Natural killer cell (primary cell): ENCODE measurements at regions not wholly inside any gene's neighbourhood (a gene's known extent, or its start where the extent isn't known, plus 50 kb on each side); places are given as distances from the start of the nearest gene placed in this dataset.
"Not testable (repeated sequence)": the region's sequence is repeated elsewhere in the genome, so short reads cannot be mapped to it uniquely, and the experiment has no call there.

Source experiments
- ATAC-seq, 3 donors: fragments of 150-1000 bp in 2 of 3; fragments of 200-7000 bp in 1 of 3; cut with Tn5 transposase; 1 replicate in 1 of 3; 2 replicates in 2 of 3; pipeline ENCODE4 v1.10.0; 2021; ENCODE audit warnings: mild to moderate bottlenecking in 2 of 3, moderate library complexity in 2 of 3
- DNase-seq, 2 donors: peaks; one replicate each; pipeline versions ENCODE4 v3.0.0 to v3.0.0-alpha.2; 2013 to 2021; ENCODE audit warnings: mixed read lengths in 1 of 2
- H3K27ac ChIP-seq: one replicate; pipeline ENCODE4 v1.5.1; 2013; ENCODE audit warnings: mild to moderate bottlenecking, low read length
- H3K27me3 ChIP-seq: one replicate; pipeline ENCODE4 v1.6.1; 2013; ENCODE audit warnings: low read length; ENCODE audit not compliant: control insufficient read depth, insufficient read depth
- H3K36me3 ChIP-seq: one replicate; pipeline ENCODE4 v1.6.1; 2013; ENCODE audit warnings: low read length; ENCODE audit not compliant: control insufficient read depth, insufficient read depth
- H3K4me1 ChIP-seq: one replicate; pipeline ENCODE4 v1.6.1; 2013; ENCODE audit warnings: low read length; ENCODE audit not compliant: control insufficient read depth, insufficient read depth
- H3K4me3 ChIP-seq: one replicate; pipeline ENCODE4 v1.5.1; 2013; ENCODE audit warnings: low read length
- H3K9me3 ChIP-seq: one replicate; pipeline ENCODE4 v1.6.1; 2013; ENCODE audit warnings: low read length; ENCODE audit not compliant: control insufficient read depth, insufficient read depth
- H3K27ac Mint-ChIP-seq, 2 donors: one replicate each; pipeline ENCODE4 v1.8.0; 2022; ENCODE audit warnings: mild to moderate bottlenecking in 2 of 2, mixed read lengths in 2 of 2, moderate library complexity in 1 of 2
- H3K27me3 Mint-ChIP-seq, 2 donors: one replicate each; pipeline ENCODE4 v1.8.0; 2022; ENCODE audit warnings: low read depth in 2 of 2, mixed read lengths in 2 of 2
- H3K36me3 Mint-ChIP-seq: one replicate; pipeline ENCODE4 v1.8.0; 2022; ENCODE audit warnings: mixed read lengths
- H3K4me1 Mint-ChIP-seq, 2 donors: one replicate each; pipeline ENCODE4 v1.8.0; 2022; ENCODE audit warnings: mixed read lengths in 2 of 2
- H3K4me3 Mint-ChIP-seq: one replicate; pipeline ENCODE4 v1.8.0; 2022; ENCODE audit warnings: mild to moderate bottlenecking, moderate library complexity, mixed read lengths
- H3K9me3 Mint-ChIP-seq, 2 donors: one replicate each; pipeline ENCODE4 v1.8.0; 2022; ENCODE audit warnings: mixed read lengths in 2 of 2
- CTCF ChIP-seq: fragments of 200-600 bp; IDR thresholded peaks from one replicate; pipeline ENCODE4 v1.8.0; 2022; ENCODE audit warnings: antibody characterized with exemption
- WGBS: methylation state at CpG from one replicate; pipeline ENCODE4 v1.1.7; 2013; ENCODE audit warnings: missing lambda C conversion rate; ENCODE audit not compliant: insufficient coverage; 5-methylcytosine and 5-hydroxymethylcytosine counted together
- intact Hi-C: fragments of 100-400 bp; cut with micrococcal nuclease; formaldehyde crosslinking; loops from one replicate; pipeline ENCODE4 v1.14.2; 2022

DNA sequence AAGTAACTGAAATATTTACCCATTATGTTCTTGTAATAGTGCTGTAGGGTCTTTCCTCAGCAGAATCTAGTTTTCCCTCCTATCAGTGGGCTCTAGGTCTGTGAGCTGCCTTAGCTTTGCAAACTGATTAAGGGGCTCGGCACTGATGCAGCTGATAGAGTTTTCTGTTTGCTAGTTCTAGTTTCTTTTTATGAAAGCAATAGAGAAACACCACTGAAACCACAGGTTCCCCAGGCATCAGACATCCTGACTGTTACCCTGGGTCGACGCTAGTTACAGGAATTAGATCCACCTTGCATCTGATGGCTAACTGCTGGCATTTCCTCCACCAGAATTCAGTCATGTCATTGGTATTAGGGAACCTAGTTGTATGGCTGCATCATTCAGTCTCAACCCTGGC lies 225.0 kb upstream of the VCX start:
- Histone ChIP-seq H3K27ac (no peak overlapping the region), H3K36me3 (no peaks in the 10 kb centered on the region), H3K27me3 (no peaks in the 10 kb centered on the region), H3K4me1 (no peaks in the 10 kb centered on the region), H3K9me3 (no peaks in the 10 kb centered on the region), H3K4me3 (no peak overlapping the region)
- intact Hi-C loops = no loop called here
- no peak overlapping the region for H3K27ac Mint-ChIP-seq
- H3K27me3 Mint-ChIP-seq = no peaks in the 10 kb centered on the region
- H3K36me3 Mint-ChIP-seq = no peaks in the 10 kb centered on the region
- ATAC-seq (no peak), DNase-seq (no peak)
- peaks cover 7 to 8% of the 10 kb centered on the region in 2 donors for H3K9me3 Mint-ChIP-seq
- H3K4me3 Mint-ChIP-seq = no peak overlapping the region
- WGBS = 67% methylated on average over 2 of the region's 3 CpGs
- no peak for TF ChIP-seq CTCF
- H3K4me1 Mint-ChIP-seq = no peaks in the 10 kb centered on the region

DNA sequence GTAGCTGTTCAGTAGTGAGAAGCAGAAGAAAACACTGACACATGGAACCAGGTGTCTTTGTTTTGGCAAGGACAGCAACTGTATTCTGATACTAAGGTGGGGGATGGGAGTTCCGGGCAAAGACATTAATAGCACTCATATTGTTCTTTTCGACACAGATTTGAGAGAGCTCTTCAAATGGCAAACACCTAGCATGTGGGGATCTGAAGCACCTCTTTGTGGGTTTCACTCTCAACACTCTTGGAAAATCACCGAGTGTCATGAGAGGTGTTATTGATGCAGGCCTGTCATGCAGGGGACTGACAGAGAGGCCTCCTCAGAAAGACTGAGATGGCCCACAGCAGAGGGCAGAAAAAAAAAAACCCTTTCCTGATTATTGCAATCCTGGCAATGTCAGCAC lies 228.4 kb upstream of the VCX start:
- H3K27ac Mint-ChIP-seq = no peak overlapping the region
- TF ChIP-seq CTCF = no peak

DNA sequence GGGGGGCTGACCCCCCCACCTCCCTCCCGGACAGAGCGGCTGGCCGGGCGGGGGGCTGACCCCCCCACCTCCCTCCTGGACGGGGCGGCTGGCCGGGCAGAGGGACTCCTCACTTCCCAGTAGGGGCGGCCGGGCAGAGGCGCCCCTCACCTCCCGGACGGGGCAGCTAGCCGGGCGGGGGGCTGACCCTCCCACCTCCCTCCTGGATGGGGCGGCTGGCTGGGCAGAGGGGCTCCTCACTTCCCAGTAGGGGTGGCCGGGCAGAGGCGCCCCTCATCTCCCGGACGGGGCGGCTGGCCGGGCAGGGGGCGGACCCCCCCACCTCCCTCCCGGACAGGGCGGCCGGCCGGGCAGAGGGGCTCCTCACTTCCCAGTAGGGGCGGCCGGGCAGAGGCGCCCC lies 234.3 kb upstream of the VCX start:
- H3K27me3 Mint-ChIP-seq, H3K9me3 ChIP-seq, H3K4me1 ChIP-seq, DNase-seq, ATAC-seq, H3K27ac Mint-ChIP-seq, H3K9me3 Mint-ChIP-seq, H3K36me3 ChIP-seq, H3K27me3 ChIP-seq, intact Hi-C loops, H3K4me3 ChIP-seq, H3K27ac ChIP-seq, H3K4me1 Mint-ChIP-seq, H3K36me3 Mint-ChIP-seq, H3K4me3 Mint-ChIP-seq: not testable (repeated sequence)
- 75% methylated on average over 4 of the region's 29 CpGs for WGBS

More for the DNA sequence above, 228.4 kb upstream of the VCX start:
- H3K4me3 Mint-ChIP-seq = no peak overlapping the region
- peaks cover 0 to 3% of the 10 kb centered on the region in 2 donors for H3K9me3 Mint-ChIP-seq
- Histone ChIP-seq H3K4me3 (no peak overlapping the region), H3K27ac (no peak overlapping the region), H3K27me3 (no peaks in the 10 kb centered on the region), H3K4me1 (no peaks in the 10 kb centered on the region), H3K9me3 (no peaks in the 10 kb centered on the region), H3K36me3 (no peaks in the 10 kb centered on the region)
- no peaks in the 10 kb centered on the region for H3K4me1 Mint-ChIP-seq
- ATAC-seq (no peak), DNase-seq (no peak)
- H3K36me3 Mint-ChIP-seq = no peaks in the 10 kb centered on the region
- WGBS = 71% methylated on average over 2 of the region's 3 CpGs
- intact Hi-C loops = no loop called here
- no peaks in the 10 kb centered on the region for H3K27me3 Mint-ChIP-seq

DNA sequence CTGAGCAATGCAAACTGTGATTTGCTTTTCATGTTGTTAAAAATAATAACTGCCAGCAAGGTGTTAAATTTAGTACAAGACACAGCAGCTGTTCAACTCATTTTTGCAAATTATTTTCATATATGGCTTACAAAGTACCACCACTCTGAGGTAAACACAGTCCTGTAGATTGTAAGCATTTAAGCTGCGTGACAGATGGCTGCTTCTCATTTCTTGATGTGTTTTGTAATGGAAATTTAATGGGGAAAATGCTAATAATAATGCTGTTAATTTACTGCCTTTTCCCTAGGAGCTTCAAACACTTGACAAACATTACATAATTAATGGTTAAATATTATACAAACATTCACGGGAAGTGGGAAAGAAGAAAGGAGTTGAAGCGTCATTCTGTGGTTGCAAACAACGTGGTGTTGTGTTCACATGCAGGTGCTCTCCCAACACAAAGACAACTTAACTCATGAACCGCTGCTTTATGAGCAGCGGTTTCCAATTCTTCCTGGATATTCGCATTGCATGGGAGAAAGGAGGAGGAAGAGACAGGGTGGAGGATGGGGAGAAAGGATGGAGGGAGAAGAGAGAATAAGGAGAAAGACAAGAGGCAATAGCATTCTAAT lies 236.8 kb upstream of the VCX start:
- Mint-ChIP-seq H3K27me3 (no peaks in the 10 kb centered on the region), H3K27ac (no peak overlapping the region), H3K36me3 (no peaks in the 10 kb centered on the region), H3K4me1 (no peaks in the 10 kb centered on the region), H3K4me3 (no peak overlapping the region), H3K9me3 (peaks cover 8 to 9% of the 10 kb centered on the region in 2 donors)
- H3K4me1 ChIP-seq = no peaks in the 10 kb centered on the region
- H3K4me3 ChIP-seq = no peak overlapping the region
- no peak overlapping the region for H3K27ac ChIP-seq
- H3K36me3 ChIP-seq = no peaks in the 10 kb centered on the region
- no peak for DNase-seq
- intact Hi-C loops = no loop called here
- no peak for ATAC-seq
- no peak for TF ChIP-seq CTCF
- no peaks in the 10 kb centered on the region for H3K27me3 ChIP-seq
- no CpG with 5 or more reads among the region's 7 CpGs for WGBS
- no peaks in the 10 kb centered on the region for H3K9me3 ChIP-seq
